Rectal smooth muscle tissue (tissue), 1 donor: ENCODE measurements at regions not wholly inside any gene's neighbourhood (a gene's known extent, or its start where the extent isn't known, plus 50 kb on each side); places are given as distances from the start of the nearest gene placed in this dataset.

Experiments used
- H3K27ac ChIP-seq: one replicate; pipeline ENCODE4 v1.7.0; 2013; ENCODE audit warnings: low read depth, low read length, inconsistent platforms
- H3K27me3 ChIP-seq: one replicate; pipeline ENCODE4 v1.7.0; 2013; ENCODE audit warnings: low read length; ENCODE audit not compliant: control insufficient read depth, insufficient read depth
- H3K36me3 ChIP-seq: one replicate; pipeline ENCODE4 v1.7.0; 2013; ENCODE audit warnings: low read length; ENCODE audit not compliant: control insufficient read depth, insufficient read depth
- H3K4me1 ChIP-seq: one replicate; pipeline ENCODE4 v1.7.0; 2013; ENCODE audit warnings: low read length; ENCODE audit not compliant: control insufficient read depth, insufficient read depth
- H3K4me3 ChIP-seq: one replicate; pipeline ENCODE4 v1.7.0; 2013; ENCODE audit warnings: low read length
- H3K9ac ChIP-seq: one replicate; pipeline ENCODE4 v1.7.0; 2013; ENCODE audit warnings: low read length

DNA sequence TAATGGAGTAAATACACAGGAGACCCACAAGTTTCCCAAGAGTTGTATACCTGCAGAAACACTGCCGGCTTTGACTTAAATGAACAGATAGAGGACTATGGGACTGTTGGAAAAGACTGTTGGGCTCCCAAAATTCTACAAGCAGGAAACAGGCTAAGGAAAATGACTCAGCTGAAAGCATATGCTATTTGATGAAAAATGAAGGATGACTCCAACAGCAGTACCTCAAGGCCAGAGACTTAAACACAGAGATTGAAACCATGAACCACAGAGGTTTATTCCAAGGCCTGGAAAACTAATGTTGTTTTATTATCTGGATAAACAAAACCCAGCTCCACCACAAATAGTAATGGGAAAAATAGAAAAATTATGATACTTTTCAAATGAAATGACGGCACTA is 187.7 kb downstream of the TNFSF18 start:
- no peak overlapping the region for H3K4me3 ChIP-seq
- no peaks in the 10 kb centered on the region for H3K27me3 ChIP-seq

DNA sequence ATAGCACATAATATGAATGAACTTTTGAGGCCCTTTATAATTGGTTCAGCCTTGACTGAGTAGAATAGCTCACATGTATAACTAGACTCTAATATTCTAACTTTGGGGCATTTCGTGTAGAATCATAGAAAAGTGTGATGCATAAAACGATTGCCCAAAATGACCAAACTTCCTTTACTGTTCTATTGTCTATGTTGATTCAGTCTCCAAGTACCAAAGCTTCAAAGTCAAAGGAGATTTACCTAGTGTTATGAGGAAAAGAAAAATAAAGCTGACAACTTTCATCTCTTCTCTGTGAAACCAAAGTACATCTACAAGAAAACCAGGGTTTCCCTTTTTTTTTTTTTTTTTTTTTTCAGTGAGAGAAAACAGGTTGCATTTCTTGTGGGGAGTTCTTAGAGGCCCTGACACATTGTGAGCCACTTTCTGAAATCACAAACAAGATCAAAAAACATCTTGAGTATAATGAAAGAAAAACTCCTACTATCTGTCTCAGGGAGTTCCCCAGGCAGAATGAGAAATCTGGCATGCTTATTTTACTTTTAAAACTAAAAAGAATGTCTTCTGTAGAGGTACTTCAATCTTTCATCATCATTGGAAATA is 183.4 kb downstream of the TNFSF18 start:
- H3K36me3 ChIP-seq: no peaks in the 10 kb centered on the region
- no peaks in the 10 kb centered on the region for H3K4me1 ChIP-seq
- H3K4me3 ChIP-seq: no peak overlapping the region
- H3K27me3 ChIP-seq: no peaks in the 10 kb centered on the region
- H3K9ac ChIP-seq: no peak overlapping the region
- H3K27ac ChIP-seq: no peak overlapping the region

More for the DNA sequence above, 187.7 kb downstream of the TNFSF18 start:
- Histone ChIP-seq H3K9ac (no peak overlapping the region), H3K27ac (no peak overlapping the region), H3K36me3 (no peaks in the 10 kb centered on the region), H3K4me1 (no peaks in the 10 kb centered on the region)

- H3K27me3 ChIP-seq: no peaks in the 10 kb centered on the region
- no peaks in the 10 kb centered on the region for H3K4me1 ChIP-seq
- no peak overlapping the region for H3K4me3 ChIP-seq
- H3K9ac ChIP-seq: no peak overlapping the region
- no peaks in the 10 kb centered on the region for H3K36me3 ChIP-seq
- no peak overlapping the region for H3K27ac ChIP-seq
These were observed 179.7 kb downstream of the TNFSF18 start for GRCh38 chr1:172870901-172871606.

GRCh38 chr1:172874950-172875349 is 175.8 kb downstream of the TNFSF18 start:
- Histone ChIP-seq H3K9ac (no peak overlapping the region), H3K4me1 (no peaks in the 10 kb centered on the region), H3K36me3 (no peaks in the 10 kb centered on the region), H3K27me3 (no peaks in the 10 kb centered on the region), H3K27ac (no peak overlapping the region), H3K4me3 (no peak overlapping the region)

DNA sequence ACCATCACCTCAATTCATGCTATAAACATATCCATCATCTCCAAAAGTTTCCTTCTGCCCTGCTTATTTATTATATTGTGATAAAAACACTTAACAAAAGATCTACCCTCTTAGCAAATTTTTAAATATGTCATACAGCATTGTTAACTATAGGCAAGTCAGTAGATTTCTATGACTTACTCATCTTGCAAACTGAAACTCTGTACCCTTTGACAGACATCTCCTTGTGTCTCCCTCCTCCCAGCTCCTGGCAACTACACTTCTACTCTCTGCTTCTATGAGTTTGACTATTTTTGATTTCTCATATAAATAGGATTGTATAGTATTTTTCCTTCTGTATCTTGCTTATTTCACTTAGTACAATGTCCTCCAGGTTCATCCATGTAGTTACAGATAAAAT is 174.8 kb downstream of the TNFSF18 start:
- Histone ChIP-seq H3K4me3 (no peak overlapping the region), H3K27me3 (no peaks in the 10 kb centered on the region), H3K4me1 (no peaks in the 10 kb centered on the region), H3K9ac (no peak overlapping the region), H3K27ac (no peak overlapping the region), H3K36me3 (no peaks in the 10 kb centered on the region)

DNA sequence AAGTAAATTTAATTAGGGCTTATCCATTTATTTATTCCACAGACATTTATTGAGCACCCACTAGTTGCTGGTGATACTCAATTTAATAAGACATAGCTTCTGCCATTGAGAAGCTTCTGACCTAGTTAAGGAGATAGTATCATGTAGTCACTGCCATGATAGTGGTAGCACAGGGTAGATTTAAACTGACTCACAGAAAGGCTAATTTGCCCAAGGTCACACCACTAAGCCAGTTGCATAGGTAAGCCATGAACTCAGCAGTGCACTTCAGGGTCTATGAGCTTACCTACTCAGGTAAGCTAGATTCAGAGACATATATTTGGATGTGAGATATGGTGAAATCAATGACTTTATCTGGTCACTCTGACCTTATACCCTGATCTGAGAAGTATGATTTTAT is 168.4 kb downstream of the TNFSF18 start:
- Histone ChIP-seq H3K4me1 (no peaks in the 10 kb centered on the region), H3K4me3 (no peak overlapping the region), H3K36me3 (no peaks in the 10 kb centered on the region), H3K9ac (no peak overlapping the region), H3K27me3 (no peaks in the 10 kb centered on the region), H3K27ac (no peak overlapping the region)

GRCh38 chr1:172882791-172883386 is 167.9 kb downstream of the TNFSF18 start:
- Histone ChIP-seq H3K4me1 (no peaks in the 10 kb centered on the region), H3K27me3 (no peaks in the 10 kb centered on the region), H3K27ac (no peak overlapping the region), H3K9ac (no peak overlapping the region), H3K4me3 (no peak overlapping the region), H3K36me3 (no peaks in the 10 kb centered on the region)

DNA sequence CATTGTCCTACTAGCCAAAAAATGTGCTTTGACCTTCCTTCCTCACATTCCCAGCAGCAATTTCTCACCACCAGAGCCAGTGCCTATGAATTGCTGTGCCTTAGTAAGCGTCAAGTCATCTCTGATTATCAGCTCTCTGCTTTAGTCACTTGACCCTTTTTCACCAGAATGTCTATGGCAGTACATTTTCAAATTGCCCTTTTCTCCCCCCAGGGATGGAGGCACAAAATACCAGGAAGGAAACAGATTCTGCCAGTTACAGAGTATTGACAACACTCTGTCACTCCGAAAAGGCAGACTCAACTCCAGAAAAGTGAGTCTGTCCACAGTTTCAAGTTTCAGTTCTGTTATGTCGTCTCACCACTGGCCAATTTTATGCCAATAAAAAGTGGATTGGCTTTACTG is 167.4 kb downstream of the TNFSF18 start:
- H3K27ac ChIP-seq: no peak overlapping the region
- H3K4me3 ChIP-seq: no peak overlapping the region
- no peaks in the 10 kb centered on the region for H3K27me3 ChIP-seq
- H3K4me1 ChIP-seq: no peaks in the 10 kb centered on the region
- no peaks in the 10 kb centered on the region for H3K36me3 ChIP-seq
- H3K9ac ChIP-seq: no peak overlapping the region

DNA sequence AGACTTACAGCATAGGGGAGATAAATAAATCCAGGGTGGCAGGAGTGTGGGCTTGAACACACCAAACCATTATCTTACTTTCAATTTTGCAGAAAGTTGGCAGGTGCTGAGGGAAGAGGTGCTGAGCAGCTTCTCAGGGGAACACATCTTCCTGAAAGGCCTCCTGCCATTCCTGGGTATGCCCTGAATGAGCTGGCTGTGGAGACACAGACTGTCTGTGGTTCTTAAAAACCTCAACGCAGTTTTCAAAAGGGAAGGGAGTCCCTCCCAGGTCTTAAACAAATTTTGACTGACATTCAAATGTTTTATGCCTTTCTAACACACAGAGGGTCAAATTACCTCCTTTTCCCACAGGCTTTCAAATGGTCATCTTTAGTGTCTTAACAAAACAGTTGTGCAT is 166.9 kb downstream of the TNFSF18 start:
- Histone ChIP-seq H3K36me3 (no peaks in the 10 kb centered on the region), H3K27me3 (no peaks in the 10 kb centered on the region), H3K4me3 (no peak overlapping the region)

DNA sequence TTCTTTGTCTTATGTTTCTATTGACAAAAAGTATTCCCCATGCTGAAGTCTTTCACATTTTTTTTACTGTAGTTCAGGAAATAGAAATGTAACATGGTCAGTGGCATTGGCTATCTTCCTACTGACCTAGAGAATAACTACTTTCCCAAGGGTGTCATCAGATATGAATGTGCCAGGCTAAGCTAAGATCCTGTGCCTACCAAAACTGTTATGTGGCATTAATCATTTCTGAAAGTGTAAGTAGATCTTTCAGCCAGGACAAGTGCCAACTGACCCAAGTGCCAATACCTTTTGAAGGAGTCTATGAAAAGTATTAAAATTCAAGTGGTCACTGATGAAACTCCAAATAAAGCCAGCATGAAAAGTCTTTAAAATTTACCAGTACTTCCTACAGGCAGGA is 165.3 kb downstream of the TNFSF18 start:
- H3K27ac ChIP-seq: no peak overlapping the region

More for the DNA sequence above, 166.9 kb downstream of the TNFSF18 start:
- Histone ChIP-seq H3K4me1 (no peaks in the 10 kb centered on the region), H3K27ac (no peak overlapping the region), H3K9ac (no peak overlapping the region)

DNA sequence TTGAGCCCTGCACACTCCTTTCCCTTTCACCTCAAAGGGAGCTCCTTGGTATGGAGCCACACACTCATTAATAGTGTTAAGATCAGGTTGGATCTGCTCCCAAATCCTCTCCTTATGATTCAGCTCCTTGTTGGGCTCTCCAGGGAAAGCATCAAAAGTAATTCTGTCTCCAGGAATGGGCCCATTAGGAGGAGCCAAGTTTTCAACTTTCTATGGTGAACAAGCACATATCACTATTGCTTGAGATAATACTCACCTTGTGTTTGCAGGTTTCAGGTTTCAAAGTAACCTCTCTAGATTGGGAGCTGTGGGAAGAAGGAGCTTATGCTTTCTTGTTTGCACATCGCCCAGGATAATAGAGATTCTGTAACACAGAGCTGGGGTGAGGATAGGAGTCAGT is 164.8 kb downstream of the TNFSF18 start:
- Histone ChIP-seq H3K36me3 (no peaks in the 10 kb centered on the region), H3K4me3 (no peak overlapping the region), H3K27me3 (no peaks in the 10 kb centered on the region), H3K9ac (no peak overlapping the region), H3K27ac (no peak overlapping the region), H3K4me1 (no peaks in the 10 kb centered on the region)

More for the DNA sequence above, 165.3 kb downstream of the TNFSF18 start:
- Histone ChIP-seq H3K9ac (no peak overlapping the region), H3K27me3 (no peaks in the 10 kb centered on the region), H3K36me3 (no peaks in the 10 kb centered on the region), H3K4me1 (no peaks in the 10 kb centered on the region), H3K4me3 (no peak overlapping the region)

GRCh38 chr1:172887162-172887561 is 163.6 kb downstream of the TNFSF18 start:
- no peak overlapping the region for H3K27ac ChIP-seq
- H3K27me3 ChIP-seq: no peaks in the 10 kb centered on the region
- H3K36me3 ChIP-seq: no peaks in the 10 kb centered on the region

More at GRCh38 chr1:172887162-172887561, 163.6 kb downstream of the TNFSF18 start:
- no peak overlapping the region for H3K9ac ChIP-seq
- H3K4me3 ChIP-seq: no peak overlapping the region
- H3K4me1 ChIP-seq: no peaks in the 10 kb centered on the region
